H9 (cell line): ENCODE measurements at regions not wholly inside any gene's neighbourhood (a gene's known extent, or its start where the extent isn't known, plus 50 kb on each side); places are given as distances from the start of the nearest gene placed in this dataset.

Experiments used
- DNase-seq: peaks from one replicate; pipeline ENCODE4 v3.0.0-alpha.2; 2017
- H2AFZ ChIP-seq: one replicate; pipeline ENCODE4 v1.6.1; 2013; ENCODE audit warnings: mild to moderate bottlenecking, low read length, control low read depth, moderate library complexity
- H2AK5ac ChIP-seq: 2 replicates; pipeline ENCODE4 v1.6.1; 2013; ENCODE audit warnings: low read length, control low read depth, mixed read lengths; ENCODE audit not compliant: insufficient read length
- H2BK120ac ChIP-seq: one replicate; pipeline ENCODE4 v1.6.1; 2013; ENCODE audit warnings: low read depth, mild to moderate bottlenecking, low read length, control low read depth, inconsistent platforms; ENCODE audit not compliant: poor library complexity, severe bottlenecking
- H2BK12ac ChIP-seq: 2 replicates; pipeline ENCODE4 v1.6.1; 2013; ENCODE audit warnings: low read length, control low read depth, mixed read lengths, low read depth; ENCODE audit not compliant: insufficient read length
- H2BK15ac ChIP-seq: 2 replicates; pipeline ENCODE4 v1.6.1; 2013; ENCODE audit warnings: low read depth, low read length, control low read depth
- H2BK20ac ChIP-seq: one replicate; pipeline ENCODE4 v1.6.1; 2013; ENCODE audit warnings: low read depth, mild to moderate bottlenecking, low read length, control low read depth, inconsistent platforms; ENCODE audit not compliant: poor library complexity, severe bottlenecking
- H2BK5ac ChIP-seq: 2 replicates; pipeline ENCODE4 v1.6.1; 2013; ENCODE audit warnings: low read length, control low read depth, mixed read lengths; ENCODE audit not compliant: insufficient read length
- H3K14ac ChIP-seq: 2 replicates; pipeline ENCODE4 v1.6.1; 2013; ENCODE audit warnings: low read length, control low read depth; ENCODE audit not compliant: insufficient read depth
- H3K18ac ChIP-seq: 2 replicates; pipeline ENCODE4 v1.6.1; 2013; ENCODE audit warnings: low read depth, mild to moderate bottlenecking, mixed read lengths, low read length, control low read depth; ENCODE audit not compliant: insufficient read length
- H3K23ac ChIP-seq: 2 replicates; pipeline ENCODE4 v1.6.1; 2013; ENCODE audit warnings: low read length, control low read depth, mixed read lengths, low read depth; ENCODE audit not compliant: insufficient read length
- H3K23me2 ChIP-seq: 2 replicates; pipeline ENCODE4 v1.6.1; 2013; ENCODE audit warnings: low read depth, mild to moderate bottlenecking, mixed read lengths, low read length, control low read depth; ENCODE audit not compliant: insufficient read length, poor library complexity, severe bottlenecking
- H3K27ac ChIP-seq: 2 replicates; pipeline ENCODE4 v1.5.1; 2013; ENCODE audit warnings: low read length, control low read depth, mixed read lengths, low read depth; ENCODE audit not compliant: insufficient read length
- H3K27me3 ChIP-seq: 2 replicates; pipeline ENCODE4 v1.6.1; 2013; ENCODE audit warnings: low read length, control low read depth, inconsistent platforms; ENCODE audit not compliant: insufficient read depth
- H3K4ac ChIP-seq: 2 replicates; pipeline ENCODE4 v1.6.1; 2013; ENCODE audit warnings: low read depth, mild to moderate bottlenecking, control low read depth, inconsistent platforms, low read length, moderate library complexity
- H3K4me1 ChIP-seq: 2 replicates; pipeline ENCODE4 v1.6.1; 2013; ENCODE audit warnings: low read length, control low read depth, inconsistent platforms; ENCODE audit not compliant: insufficient read depth
- H3K4me2 ChIP-seq: 2 replicates; pipeline ENCODE4 v1.6.1; 2013; ENCODE audit warnings: low read length, control low read depth, mixed read lengths; ENCODE audit not compliant: insufficient read length, insufficient read depth
- H3K56ac ChIP-seq: 2 replicates; pipeline ENCODE4 v1.6.1; 2013; ENCODE audit warnings: low read depth, mild to moderate bottlenecking, mixed read lengths, low read length, control low read depth; ENCODE audit not compliant: insufficient read length
- H3K79me1 ChIP-seq: 2 replicates; pipeline ENCODE4 v1.6.1; 2013; ENCODE audit warnings: low read depth, mild to moderate bottlenecking, moderate library complexity, low read length, control low read depth, inconsistent platforms; ENCODE audit not compliant: insufficient read depth, poor library complexity, severe bottlenecking
- H3K79me2 ChIP-seq: 2 replicates; pipeline ENCODE4 v1.6.1; 2013; ENCODE audit warnings: low read length, control low read depth, inconsistent platforms; ENCODE audit not compliant: insufficient read depth
- H3K9ac ChIP-seq: 2 replicates; pipeline ENCODE4 v1.6.1; 2013; ENCODE audit warnings: low read length, control low read depth, mixed read lengths; ENCODE audit not compliant: insufficient read length; ENCODE audit errors: extremely low read depth
- H3K9me3 ChIP-seq: one replicate; pipeline ENCODE4 v1.6.1; 2013; ENCODE audit warnings: low read depth, low read length, inconsistent platforms; ENCODE audit not compliant: control insufficient read depth
- H3T11ph ChIP-seq: one replicate; pipeline ENCODE4 v1.6.1; 2013; ENCODE audit warnings: mild to moderate bottlenecking, low read length, control low read depth, inconsistent platforms
- H4K20me1 ChIP-seq: one replicate; pipeline ENCODE4 v1.6.1; 2013; ENCODE audit not compliant: control insufficient read depth, insufficient read length, insufficient read depth
- H4K5ac ChIP-seq: 2 replicates; pipeline ENCODE4 v1.6.1; 2013; ENCODE audit warnings: low read depth, mild to moderate bottlenecking, mixed read lengths, low read length, control low read depth; ENCODE audit not compliant: insufficient read length
- H4K8ac ChIP-seq: replicated peaks from 2 replicates; pipeline ENCODE4 v1.6.1; 2013; ENCODE audit warnings: low read length, control low read depth, mixed read lengths, low read depth; ENCODE audit not compliant: insufficient read length
- H4K91ac ChIP-seq: 2 replicates; pipeline ENCODE4 v1.6.1; 2013; ENCODE audit warnings: low read depth, mild to moderate bottlenecking, moderate library complexity, mixed read lengths, low read length, control low read depth; ENCODE audit not compliant: insufficient read length
- H3K27ac Mint-ChIP-seq, 3 experiments: 2 replicates in 2 of 3; 3 replicates in 1 of 3; pipeline ENCODE4 v1.8.0; 2020 to 2021; ENCODE audit warnings: mixed read lengths in 3 of 3, mild to moderate bottlenecking in 1 of 3, moderate library complexity in 1 of 3
- H3K27me3 Mint-ChIP-seq: 2 replicates; pipeline ENCODE4 v1.8.0; 2021; ENCODE audit warnings: low read depth, mild to moderate bottlenecking, moderate library complexity, mixed read lengths
- H3K36me3 Mint-ChIP-seq, 3 experiments: 2 replicates in 2 of 3; 3 replicates in 1 of 3; pipeline ENCODE4 v1.8.0; 2020 to 2021; ENCODE audit warnings: low read depth in 3 of 3, mixed read lengths in 3 of 3; ENCODE audit not compliant: insufficient read depth in 1 of 3
- H3K4me1 Mint-ChIP-seq, 2 experiments: 2 replicates each; pipeline ENCODE4 v1.8.0; 2020; ENCODE audit warnings: mixed read lengths in 2 of 2
- H3K4me3 Mint-ChIP-seq, 2 experiments: 2 replicates in 1 of 2; 3 replicates in 1 of 2; pipeline ENCODE4 v1.8.0; 2020 to 2021; ENCODE audit warnings: mild to moderate bottlenecking in 2 of 2, mixed read lengths in 2 of 2, moderate library complexity in 1 of 2
- H3K9me3 Mint-ChIP-seq, 2 experiments: 2 replicates in 1 of 2; 3 replicates in 1 of 2; pipeline ENCODE4 v1.8.0; 2020; ENCODE audit warnings: mild to moderate bottlenecking in 2 of 2, mixed read lengths in 2 of 2, moderate library complexity in 1 of 2
- WGBS: extraction: QIAGEN DNeasy Blood & Tissue Kit; methylation state at CpG from one replicate; pipeline ENCODE4 v1.1.7; 2013; ENCODE audit warnings: missing lambda C conversion rate, low lambda C conversion rate, mixed read lengths; ENCODE audit not compliant: insufficient read length; ENCODE audit errors: extremely low coverage; 5-methylcytosine and 5-hydroxymethylcytosine counted together
- TF ChIP-seq, protein P1 (sequence below): fragments of 200-600 bp; sonication (generic); conservative IDR thresholded peaks from 3 replicates; pipeline ENCODE4 v1.8.0; 2021; ENCODE audit warnings: antibody characterized with exemption, mild to moderate bottlenecking

DNA sequence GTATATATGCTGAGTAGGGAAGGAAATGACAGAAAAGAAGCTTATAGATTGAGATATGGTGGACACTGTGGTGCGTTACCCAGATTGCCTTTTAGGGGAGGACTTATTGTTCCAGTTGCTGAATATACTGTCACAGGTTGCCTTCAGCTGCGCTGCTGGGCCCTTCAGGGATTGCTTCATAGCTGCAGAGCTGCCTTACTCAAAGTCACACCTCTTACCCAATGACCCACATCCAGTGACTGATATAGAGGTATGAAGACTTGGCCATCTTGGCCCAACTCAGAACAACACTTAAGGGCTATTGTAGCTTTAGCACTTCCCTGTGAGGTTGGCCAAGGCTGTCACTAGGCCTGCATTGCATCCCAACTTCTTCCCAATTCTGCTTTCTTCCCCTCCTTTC, 63.4 kb upstream of the TMEM164 start:
- DNase-seq = no peak
- H3K4me1 ChIP-seq = no peaks in the 10 kb centered on the region

More for the DNA sequence above, 63.4 kb upstream of the TMEM164 start:
- Histone ChIP-seq H3K9me3 (no peaks in the 10 kb centered on the region), H3K18ac (no peak overlapping the region), H2AFZ (no peak overlapping the region), H3K4me2 (no peak overlapping the region), H3K27ac (no peak overlapping the region), H3K56ac (no peak overlapping the region), H2BK5ac (no peak overlapping the region), H2BK12ac (no peak overlapping the region), H2BK15ac (no peak overlapping the region), H3K14ac (no peak overlapping the region), H2BK120ac (no peak overlapping the region), H4K91ac (no peak overlapping the region), H2BK20ac (no peak overlapping the region), H3K23me2 (no peaks in the 10 kb centered on the region), H3K79me1 (no peaks in the 10 kb centered on the region), H4K5ac (no peak overlapping the region), H3T11ph (no peak overlapping the region), H3K23ac (no peak overlapping the region), H3K9ac (no peak overlapping the region), H3K4ac (no peak overlapping the region), H3K79me2 (no peaks in the 10 kb centered on the region), H2AK5ac (no peak overlapping the region), H3K27me3 (no peaks in the 10 kb centered on the region; the same call in 1 of the 2 replicates), H4K8ac (no peak overlapping the region), H4K20me1 (no peaks in the 10 kb centered on the region)
- H3K4me3 Mint-ChIP-seq = no peak overlapping the region
- TF ChIP-seq, protein P1, sequence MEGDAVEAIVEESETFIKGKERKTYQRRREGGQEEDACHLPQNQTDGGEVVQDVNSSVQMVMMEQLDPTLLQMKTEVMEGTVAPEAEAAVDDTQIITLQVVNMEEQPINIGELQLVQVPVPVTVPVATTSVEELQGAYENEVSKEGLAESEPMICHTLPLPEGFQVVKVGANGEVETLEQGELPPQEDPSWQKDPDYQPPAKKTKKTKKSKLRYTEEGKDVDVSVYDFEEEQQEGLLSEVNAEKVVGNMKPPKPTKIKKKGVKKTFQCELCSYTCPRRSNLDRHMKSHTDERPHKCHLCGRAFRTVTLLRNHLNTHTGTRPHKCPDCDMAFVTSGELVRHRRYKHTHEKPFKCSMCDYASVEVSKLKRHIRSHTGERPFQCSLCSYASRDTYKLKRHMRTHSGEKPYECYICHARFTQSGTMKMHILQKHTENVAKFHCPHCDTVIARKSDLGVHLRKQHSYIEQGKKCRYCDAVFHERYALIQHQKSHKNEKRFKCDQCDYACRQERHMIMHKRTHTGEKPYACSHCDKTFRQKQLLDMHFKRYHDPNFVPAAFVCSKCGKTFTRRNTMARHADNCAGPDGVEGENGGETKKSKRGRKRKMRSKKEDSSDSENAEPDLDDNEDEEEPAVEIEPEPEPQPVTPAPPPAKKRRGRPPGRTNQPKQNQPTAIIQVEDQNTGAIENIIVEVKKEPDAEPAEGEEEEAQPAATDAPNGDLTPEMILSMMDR = no peak
- H3K36me3 Mint-ChIP-seq = no peaks in the 10 kb centered on the region; a peak in 1 of 7 replicates
- WGBS = no CpG with 5 or more reads among the region's 2 CpGs
- no peak overlapping the region for H3K27ac Mint-ChIP-seq
- peaks cover 18% of the 10 kb centered on the region in 2 experiments for H3K4me1 Mint-ChIP-seq
- H3K27me3 Mint-ChIP-seq = no peaks in the 10 kb centered on the region
- H3K9me3 Mint-ChIP-seq = no peaks in the 10 kb centered on the region; a peak in 1 of 5 replicates
